Sigmoid colon (tissue), 6 donors: ENCODE measurements at regions not wholly inside any gene's neighbourhood (a gene's known extent, or its start where the extent isn't known, plus 50 kb on each side); places are given as distances from the start of the nearest gene placed in this dataset.
A peak's percentile ranks its signal among the peaks of the same experiment; 100 is the strongest.

Source experiments
- DNase-seq: peaks from one replicate; pipeline ENCODE4 v3.0.0-alpha.2; 2019
- H3K27ac ChIP-seq, 4 donors: fragments of 200-600 bp; sonication (generic); one replicate each; pipeline ENCODE4 v1.5.1; 2016 to 2019; ENCODE audit warnings: mild to moderate bottlenecking in 1 of 4
- H3K27me3 ChIP-seq, 3 donors: fragments of 200-600 bp; sonication (generic); one replicate each; pipeline ENCODE4 v1.5.1; 2019; ENCODE audit warnings: mild to moderate bottlenecking in 1 of 3
- H3K36me3 ChIP-seq, 4 donors: fragments of 200-600 bp; sonication (generic); one replicate each; pipeline ENCODE4 v1.5.1; 2016 to 2019
- H3K4me1 ChIP-seq, 4 donors: fragments of 200-600 bp; sonication (generic); one replicate each; pipeline ENCODE4 v1.5.1; 2017 to 2019
- H3K4me3 ChIP-seq, 4 donors: fragments of 200-600 bp; sonication (generic); one replicate each; pipeline ENCODE4 v1.5.1; 2017 to 2019; ENCODE audit warnings: mild to moderate bottlenecking in 2 of 4, moderate library complexity in 1 of 4
- H3K9me3 ChIP-seq, 4 donors: fragments of 200-600 bp in 3 of 4; sonication (generic) in 3 of 4; one replicate each; pipeline versions ENCODE4 v1.5.1 to v1.6.1; 2013 to 2019
- EP300 ChIP-seq, 4 donors: sonication (generic); formaldehyde crosslinking; IDR thresholded peaks; one replicate each; pipeline ENCODE4 v1.6.1; 2017; ENCODE audit warnings: antibody characterized with exemption in 4 of 4
- POLR2A ChIP-seq, 2 donors: fragments of 450-650 bp; IDR thresholded peaks; one replicate each; pipeline ENCODE4 v1.6.1; 2016; ENCODE audit warnings: antibody characterized with exemption in 2 of 2, mild to moderate bottlenecking in 2 of 2, moderate library complexity in 2 of 2
- POLR2AphosphoS5 ChIP-seq, 4 donors: sonication (generic); formaldehyde crosslinking; IDR thresholded peaks; one replicate each; pipeline ENCODE4 v1.6.1; 2017; ENCODE audit warnings: antibody characterized with exemption in 4 of 4
- WGBS, 2 donors: extraction: QIAGEN DNeasy Blood & Tissue Kit; methylation state at CpG; one replicate each; pipeline ENCODE4 v1.1.7; 2013; 5-methylcytosine and 5-hydroxymethylcytosine counted together
- intact Hi-C: fragments of 100-400 bp; cut with DNase I; formaldehyde crosslinking; loops from one replicate; pipeline ENCODE4 v1.15.1; 2023
- TF ChIP-seq, protein P1 (sequence below), 4 experiments: fragments of 450-650 bp in 3 of 4; fragments of 200-600 bp in 1 of 4; IDR thresholded peaks; one replicate each; pipeline ENCODE4 v1.5.1; 2016 to 2019; ENCODE audit warnings: antibody characterized with exemption in 4 of 4, mild to moderate bottlenecking in 3 of 4, moderate library complexity in 2 of 4
- donor health status: healthy with polysubstance abuse.
- donor health status: healthy.

- H3K27ac ChIP-seq, result no peak overlapping the region
- intact Hi-C loops, result no loop called here
- H3K27me3 ChIP-seq, result no peaks in the 10 kb centered on the region
- DNase-seq, result peak; percentile 57
- H3K4me1 ChIP-seq, result no peaks in the 10 kb centered on the region
- TF ChIP-seq EP300 (IDR thresholded peaks at IDR 0.05), result no peak
- no peak for TF ChIP-seq POLR2A (IDR thresholded peaks at IDR 0.05)
- WGBS, 2 donors, result 72 to 85% methylated on average over 5 of the region's 5 CpGs
- no peak overlapping the region for H3K4me3 ChIP-seq
- H3K9me3 ChIP-seq, result no peaks in the 10 kb centered on the region
- no peaks in the 10 kb centered on the region for H3K36me3 ChIP-seq
Measured at GRCh38 chr4:58360354-58361133, 1250.4 kb upstream of the IGFBP7 start.

DNA sequence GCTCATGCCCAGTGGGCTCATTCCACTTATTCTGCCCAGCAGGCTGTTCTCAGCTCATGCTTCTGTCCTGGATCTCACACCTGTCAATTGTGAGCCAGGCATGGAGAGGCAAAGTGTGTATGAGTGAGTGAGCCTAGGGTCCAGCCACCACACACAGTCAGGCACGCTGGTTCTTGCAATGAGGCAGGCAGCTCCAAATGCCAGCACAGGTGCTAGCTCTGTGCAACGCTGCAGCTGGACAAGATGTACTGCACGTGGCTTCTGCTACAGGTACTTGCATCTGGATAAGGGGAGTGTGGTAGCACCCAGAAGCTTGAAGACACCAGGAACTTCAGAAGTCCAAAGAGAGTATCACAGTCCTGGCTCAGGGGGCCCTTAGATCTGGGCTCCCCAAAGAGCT, 1249.4 kb upstream of the IGFBP7 start:
- 78 to 79% methylated on average over 3 of the region's 3 CpGs for WGBS, 2 donors
- no peak for DNase-seq
- H3K36me3 ChIP-seq, result no peaks in the 10 kb centered on the region
- no peaks in the 10 kb centered on the region for H3K27me3 ChIP-seq
- no peaks in the 10 kb centered on the region for H3K9me3 ChIP-seq
- no peak for TF ChIP-seq EP300 (IDR thresholded peaks at IDR 0.05)
- no peaks in the 10 kb centered on the region for H3K4me1 ChIP-seq
- intact Hi-C loops, result no loop called here
- H3K27ac ChIP-seq, result no peak overlapping the region
- no peak overlapping the region for H3K4me3 ChIP-seq

DNA sequence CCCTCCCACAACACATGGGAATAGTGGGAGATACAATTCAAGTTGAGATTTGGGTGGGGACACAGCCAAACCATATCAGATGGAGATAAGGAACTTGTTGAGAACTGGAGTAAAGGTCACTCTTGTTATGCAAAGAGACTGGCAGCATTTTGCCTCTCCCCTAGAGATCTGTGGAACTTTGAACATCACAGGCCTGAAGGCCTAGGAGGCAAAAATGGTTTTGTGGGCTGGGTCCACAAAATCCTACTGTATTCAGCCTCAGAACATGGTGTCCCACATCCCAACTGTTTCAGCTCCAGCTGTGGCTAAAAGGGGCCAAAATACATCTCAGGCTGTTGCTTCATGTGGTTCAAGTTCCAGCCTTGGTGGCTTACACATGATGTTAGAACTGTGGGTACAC, 1247.8 kb upstream of the IGFBP7 start:
- H3K9me3 ChIP-seq, result no peaks in the 10 kb centered on the region
- no peak for TF ChIP-seq POLR2AphosphoS5 (IDR thresholded peaks at IDR 0.05)
- no peak for TF ChIP-seq EP300 (IDR thresholded peaks at IDR 0.05)
- no peak for TF ChIP-seq POLR2A (IDR thresholded peaks at IDR 0.05)
- TF ChIP-seq, protein P1, sequence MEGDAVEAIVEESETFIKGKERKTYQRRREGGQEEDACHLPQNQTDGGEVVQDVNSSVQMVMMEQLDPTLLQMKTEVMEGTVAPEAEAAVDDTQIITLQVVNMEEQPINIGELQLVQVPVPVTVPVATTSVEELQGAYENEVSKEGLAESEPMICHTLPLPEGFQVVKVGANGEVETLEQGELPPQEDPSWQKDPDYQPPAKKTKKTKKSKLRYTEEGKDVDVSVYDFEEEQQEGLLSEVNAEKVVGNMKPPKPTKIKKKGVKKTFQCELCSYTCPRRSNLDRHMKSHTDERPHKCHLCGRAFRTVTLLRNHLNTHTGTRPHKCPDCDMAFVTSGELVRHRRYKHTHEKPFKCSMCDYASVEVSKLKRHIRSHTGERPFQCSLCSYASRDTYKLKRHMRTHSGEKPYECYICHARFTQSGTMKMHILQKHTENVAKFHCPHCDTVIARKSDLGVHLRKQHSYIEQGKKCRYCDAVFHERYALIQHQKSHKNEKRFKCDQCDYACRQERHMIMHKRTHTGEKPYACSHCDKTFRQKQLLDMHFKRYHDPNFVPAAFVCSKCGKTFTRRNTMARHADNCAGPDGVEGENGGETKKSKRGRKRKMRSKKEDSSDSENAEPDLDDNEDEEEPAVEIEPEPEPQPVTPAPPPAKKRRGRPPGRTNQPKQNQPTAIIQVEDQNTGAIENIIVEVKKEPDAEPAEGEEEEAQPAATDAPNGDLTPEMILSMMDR (IDR thresholded peaks at IDR 0.05), result no peak
- no peak overlapping the region for H3K4me3 ChIP-seq
- H3K27me3 ChIP-seq, result no peaks in the 10 kb centered on the region
- intact Hi-C loops, result no loop called here
- no peaks in the 10 kb centered on the region for H3K4me1 ChIP-seq
- no peaks in the 10 kb centered on the region for H3K36me3 ChIP-seq
- no peak for DNase-seq
- H3K27ac ChIP-seq, result no peak overlapping the region

- WGBS, 2 donors, result 72 to 82% methylated on average over 4 of the region's 4 CpGs
- H3K27me3 ChIP-seq, result no peaks in the 10 kb centered on the region
- no peak for DNase-seq
- H3K9me3 ChIP-seq, result no peaks in the 10 kb centered on the region
- intact Hi-C loops, result no loop called here
- TF ChIP-seq EP300 (IDR thresholded peaks at IDR 0.05) (no peak), POLR2A (IDR thresholded peaks at IDR 0.05) (no peak), POLR2AphosphoS5 (IDR thresholded peaks at IDR 0.05) (no peak)
- TF ChIP-seq, protein P1 (IDR thresholded peaks at IDR 0.05), result no peak
- no peak overlapping the region for H3K4me3 ChIP-seq
- H3K27ac ChIP-seq, result no peak overlapping the region
- no peaks in the 10 kb centered on the region for H3K36me3 ChIP-seq
- no peaks in the 10 kb centered on the region for H3K4me1 ChIP-seq
Measured at GRCh38 chr4:58325070-58325469, 1214.9 kb upstream of the IGFBP7 start.

- WGBS, 2 donors, result 59 to 74% methylated on average over 4 of the region's 4 CpGs
- Histone ChIP-seq H3K27me3 (no peaks in the 10 kb centered on the region), H3K9me3 (no peaks in the 10 kb centered on the region), H3K36me3 (no peaks in the 10 kb centered on the region), H3K4me1 (no peaks in the 10 kb centered on the region), H3K4me3 (no peak overlapping the region), H3K27ac (no peak overlapping the region)
- intact Hi-C loops, result no loop called here
- DNase-seq, result no peak
- TF ChIP-seq, protein P1 (IDR thresholded peaks at IDR 0.05), result no peak
- TF ChIP-seq POLR2AphosphoS5 (IDR thresholded peaks at IDR 0.05), result no peak
- TF ChIP-seq POLR2A (IDR thresholded peaks at IDR 0.05), result no peak
- no peak for TF ChIP-seq EP300 (IDR thresholded peaks at IDR 0.05)
Measured at GRCh38 chr4:58313444-58313843, 1203.3 kb upstream of the IGFBP7 start.

GRCh38 chr4:58303456-58303855, 1193.3 kb upstream of the IGFBP7 start:
- 70 to 89% methylated on average over 1 of the region's 1 CpG for WGBS, 2 donors
- H3K4me3 ChIP-seq, result no peak overlapping the region
- DNase-seq, result no peak
- H3K36me3 ChIP-seq, result no peaks in the 10 kb centered on the region
- no peak for TF ChIP-seq POLR2AphosphoS5 (IDR thresholded peaks at IDR 0.05)
- TF ChIP-seq, protein P1 (IDR thresholded peaks at IDR 0.05), result no peak
- TF ChIP-seq EP300 (IDR thresholded peaks at IDR 0.05), result no peak
- TF ChIP-seq POLR2A (IDR thresholded peaks at IDR 0.05), result no peak
- intact Hi-C loops, result no loop called here
- no peaks in the 10 kb centered on the region for H3K27me3 ChIP-seq
- no peaks in the 10 kb centered on the region for H3K9me3 ChIP-seq
- H3K4me1 ChIP-seq, result peaks cover 0 to 14% (median 7%) of the 10 kb centered on the region in 4 donors
- H3K27ac ChIP-seq, result no peak overlapping the region
